ENCODE measurements at regions not wholly inside any gene's neighbourhood (a gene's known extent, or its start where the extent isn't known, plus 50 kb on each side); places are given as distances from the start of the nearest gene placed in this dataset.
A peak's percentile ranks its signal among the peaks of the same experiment; 100 is the strongest.

- TF ChIP-seq POLR2AphosphoS5 (IDR thresholded peaks at IDR 0.05; ENCODE audit: insufficient read depth, low read depth, low read length) (peak; percentile 90), CTCF (IDR thresholded peaks at IDR 0.05; ENCODE audit: extremely low read depth in 1 of 2, insufficient read depth in 1 of 2, low read depth in 1 of 2, low read length in 2 of 2) (no peak), POLR2A (IDR thresholded peaks at IDR 0.05; ENCODE audit: low read depth, low read length) (peak; percentile 39)
Measured at GRCh38 chr2:150410809-150411208, 76.7 kb downstream of the RND3 start.
